Testis (tissue), 2 donors: ENCODE measurements at regions not wholly inside any gene's neighbourhood (a gene's known extent, or its start where the extent isn't known, plus 50 kb on each side); places are given as distances from the start of the nearest gene placed in this dataset.

Experiments used
- DNase-seq: peaks from one replicate; pipeline ENCODE4 v3.0.0-alpha.2; 2019
- H3K27ac ChIP-seq, 2 donors: fragments of 200-600 bp; sonication (generic); one replicate each; pipeline ENCODE4 v1.5.1; 2019
- H3K27me3 ChIP-seq: fragments of 200-600 bp; sonication (generic); one replicate; pipeline ENCODE4 v1.5.1; 2019
- H3K36me3 ChIP-seq: fragments of 200-600 bp; sonication (generic); one replicate; pipeline ENCODE4 v1.5.1; 2017; ENCODE audit warnings: low read depth; ENCODE audit errors: missing control alignments
- H3K4me1 ChIP-seq: fragments of 200-600 bp; sonication (generic); one replicate; pipeline ENCODE4 v1.5.1; 2019
- H3K4me3 ChIP-seq, 2 donors: fragments of 200-600 bp; sonication (generic); one replicate each; pipeline ENCODE4 v1.5.1; 2017 to 2019
- H3K9me3 ChIP-seq: fragments of 200-600 bp; sonication (generic); one replicate; pipeline ENCODE4 v1.5.1; 2017
- CTCF ChIP-seq, 3 experiments: fragments of 450-650 bp in 2 of 3; fragments of 200-600 bp in 1 of 3; sonication (generic) in 1 of 3; IDR thresholded peaks; one replicate each; pipeline ENCODE4 v1.5.1; 2016 to 2019; ENCODE audit warnings: antibody characterized with exemption in 3 of 3, mild to moderate bottlenecking in 2 of 3, moderate library complexity in 1 of 3
- POLR2A ChIP-seq: fragments of 450-650 bp; IDR thresholded peaks from one replicate; pipeline ENCODE4 v1.6.1; 2017; ENCODE audit warnings: antibody characterized with exemption, mild to moderate bottlenecking, moderate library complexity
- WGBS, 2 donors: methylation state at CpG; one replicate each; pipeline ENCODE4 v1.1.5; 2018; 5-methylcytosine and 5-hydroxymethylcytosine counted together
- intact Hi-C: fragments of 100-400 bp; cut with DNase I; formaldehyde crosslinking; loops from one replicate; pipeline ENCODE4 v1.15.1; 2023; ENCODE audit warnings: low total_unique reads

- Histone ChIP-seq H3K4me1 (peaks cover 4% of the 10 kb centered on the region), H3K4me3 (no peak overlapping the region), H3K27me3 (no peaks in the 10 kb centered on the region), H3K27ac (no peak overlapping the region), H3K9me3 (no peaks in the 10 kb centered on the region), H3K36me3 (no peaks in the 10 kb centered on the region)
- intact Hi-C loops, result no loop called here
- 83% methylated on average over 6 of the region's 6 CpGs for WGBS, 2 donors
- DNase-seq, result no peak
- TF ChIP-seq POLR2A (no peak), CTCF (IDR thresholded peaks at IDR 0.05) (no peak)
Measured at GRCh38 chr12:93318720-93319522, 58.8 kb upstream of the NUDT4 start.

- no peaks in the 10 kb centered on the region for H3K27me3 ChIP-seq
- no peak overlapping the region for H3K27ac ChIP-seq
- no peak for DNase-seq
- peaks cover 4% of the 10 kb centered on the region for H3K4me1 ChIP-seq
- WGBS, 2 donors, result 68 to 76% methylated on average over 5 of the region's 5 CpGs
- TF ChIP-seq POLR2A, result no peak
- TF ChIP-seq CTCF (IDR thresholded peaks at IDR 0.05), result no peak
- H3K36me3 ChIP-seq, result no peaks in the 10 kb centered on the region
- H3K9me3 ChIP-seq, result no peaks in the 10 kb centered on the region
- intact Hi-C loops, result no loop called here
- H3K4me3 ChIP-seq, result no peak overlapping the region
Measured at GRCh38 chr12:93319523-93320050, 58.1 kb upstream of the NUDT4 start.

GRCh38 chr12:93322784-93323183 lies 54.9 kb upstream of the NUDT4 start:
- TF ChIP-seq CTCF (IDR thresholded peaks at IDR 0.05), result no peak
- TF ChIP-seq POLR2A, result no peak
- Histone ChIP-seq H3K4me1 (no peaks in the 10 kb centered on the region), H3K9me3 (no peaks in the 10 kb centered on the region), H3K27ac (no peak overlapping the region), H3K27me3 (no peaks in the 10 kb centered on the region), H3K4me3 (no peak overlapping the region), H3K36me3 (no peaks in the 10 kb centered on the region)
- intact Hi-C loops, result no loop called here
- 80 to 81% methylated on average over 2 of the region's 2 CpGs for WGBS, 2 donors
- no peak for DNase-seq

- Histone ChIP-seq H3K4me1 (no peaks in the 10 kb centered on the region), H3K9me3 (no peaks in the 10 kb centered on the region), H3K4me3 (no peak overlapping the region), H3K27ac (no peak overlapping the region), H3K36me3 (no peaks in the 10 kb centered on the region), H3K27me3 (no peaks in the 10 kb centered on the region)
- 77 to 85% methylated on average over 5 of the region's 5 CpGs for WGBS, 2 donors
- DNase-seq, result no peak
- intact Hi-C loops, result no loop called here
- TF ChIP-seq CTCF (IDR thresholded peaks at IDR 0.05) (no peak), POLR2A (no peak)
Measured at GRCh38 chr12:93323625-93324329, 53.9 kb upstream of the NUDT4 start.
